ENCODE measurements at regions not wholly inside any gene's neighbourhood (a gene's known extent, or its start where the extent isn't known, plus 50 kb on each side); places are given as distances from the start of the nearest gene placed in this dataset.
A peak's percentile ranks its signal among the peaks of the same experiment; 100 is the strongest.

DNA sequence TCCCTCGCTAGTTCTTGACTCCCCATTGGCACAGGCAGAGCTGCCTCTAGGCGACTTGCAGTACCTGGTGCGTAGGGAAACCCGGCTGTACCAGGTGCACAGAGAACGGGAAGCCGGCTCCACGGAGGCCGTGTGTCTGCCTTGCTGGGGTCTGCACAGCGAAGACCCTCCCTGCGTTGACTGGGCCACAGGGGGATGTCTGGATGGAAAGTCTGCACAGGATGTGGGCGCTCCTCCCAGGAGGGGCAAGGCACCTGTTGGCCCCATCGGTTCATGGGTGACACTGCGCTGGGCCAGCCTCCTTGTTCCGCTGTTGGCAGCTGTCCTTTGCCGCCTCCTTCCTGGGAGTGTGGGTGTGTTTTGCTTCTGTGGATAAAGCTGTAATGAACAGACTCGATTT is 138.3 kb downstream of the TEX29 start:
- H3K4me3 ChIP-seq (ENCODE audit: low read length): no peak overlapping the region
- H3K9me3 ChIP-seq (ENCODE audit: control insufficient read depth, insufficient read depth, low read length): no peaks in the 10 kb centered on the region
- no peaks in the 10 kb centered on the region for H3K79me2 ChIP-seq (ENCODE audit: control insufficient read depth, low read length)
- H3F3A ChIP-seq (ENCODE audit: control insufficient read depth, insufficient read depth): no peaks in the 10 kb centered on the region
- TF ChIP-seq CTCF (IDR thresholded peaks at IDR 0.05; ENCODE audit: low read depth, low read length, poor library complexity, severe bottlenecking) (no peak), EZH2phosphoT487 (IDR thresholded peaks at IDR 0.05; ENCODE audit: borderline replicate concordance, low read length) (no peak)
- H3K4me2 ChIP-seq (ENCODE audit: low read length): no peak overlapping the region
- H3K27me3 ChIP-seq (ENCODE audit: control insufficient read depth, low read length): no peaks in the 10 kb centered on the region
- no peaks in the 10 kb centered on the region for H3K4me1 ChIP-seq (ENCODE audit: control insufficient read depth, low read length)
- H3K27ac ChIP-seq (ENCODE audit: low read depth, low read length): no peak overlapping the region
- H3K9me2 ChIP-seq (replicated peaks; ENCODE audit: control insufficient read depth, low read length): no peaks in the 10 kb centered on the region
- H3K36me3 ChIP-seq (ENCODE audit: control insufficient read depth, low read length): no peaks in the 10 kb centered on the region
- H4K20me1 ChIP-seq (ENCODE audit: control insufficient read depth, insufficient read depth, low read depth, low read length): no peaks in the 10 kb centered on the region

DNA sequence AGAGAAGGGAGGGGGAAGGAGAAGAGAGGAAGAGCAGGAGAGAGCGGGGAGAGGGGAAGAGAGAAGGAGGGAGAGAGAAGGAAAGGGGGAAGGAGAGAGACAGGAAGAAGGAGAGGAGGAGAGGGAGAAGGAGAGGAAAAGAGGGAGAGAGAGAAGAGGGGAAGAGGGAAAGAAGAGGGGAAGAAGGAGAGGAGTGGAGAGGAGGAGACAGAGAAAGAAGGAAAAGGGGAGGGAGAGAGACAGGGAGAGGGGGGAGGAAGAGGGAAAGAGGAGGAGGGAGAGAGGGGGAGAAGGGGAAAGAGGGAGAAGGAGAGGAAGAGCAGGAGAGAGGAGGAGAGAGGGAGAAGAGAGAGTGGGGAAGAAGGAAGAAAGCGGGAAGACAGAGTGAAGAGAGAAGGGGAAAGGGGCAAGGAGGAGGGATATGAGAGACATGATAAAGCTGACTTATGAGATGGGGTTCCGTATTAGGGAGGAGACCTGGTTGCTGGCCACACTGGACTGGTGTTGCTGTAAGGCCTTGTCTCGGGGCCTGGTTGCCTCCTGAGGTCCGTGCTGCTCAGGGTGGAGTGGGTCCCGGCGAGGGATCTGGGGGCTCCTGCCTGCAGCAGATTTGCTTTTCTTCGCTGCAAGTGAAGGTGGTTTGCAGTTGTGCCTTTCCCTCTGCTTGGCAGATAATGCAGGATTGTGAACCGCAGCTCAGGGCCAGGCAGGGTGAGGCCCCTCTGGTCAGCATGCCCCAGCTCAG is 139.5 kb downstream of the TEX29 start:
- no peaks in the 10 kb centered on the region for H3F3A ChIP-seq (ENCODE audit: control insufficient read depth, insufficient read depth)
- H3K4me3 ChIP-seq (ENCODE audit: low read length): no peak overlapping the region
- TF ChIP-seq CTCF (IDR thresholded peaks at IDR 0.05; ENCODE audit: low read depth, low read length, poor library complexity, severe bottlenecking) (no peak), EZH2phosphoT487 (IDR thresholded peaks at IDR 0.05; ENCODE audit: borderline replicate concordance, low read length) (no peak)
- 0 out of 2 replicates have a peak, but pooled peaks cover 2% of the 10 kb centered on the region for H3K27me3 ChIP-seq (ENCODE audit: control insufficient read depth, low read length)
- no peaks in the 10 kb centered on the region for H3K79me2 ChIP-seq (ENCODE audit: control insufficient read depth, low read length)
- H3K9me2 ChIP-seq (replicated peaks; ENCODE audit: control insufficient read depth, low read length): no peaks in the 10 kb centered on the region
- no peaks in the 10 kb centered on the region for H3K36me3 ChIP-seq (ENCODE audit: control insufficient read depth, low read length)
- no peaks in the 10 kb centered on the region for H4K20me1 ChIP-seq (ENCODE audit: control insufficient read depth, insufficient read depth, low read depth, low read length)
- no peak overlapping the region for H3K4me2 ChIP-seq (ENCODE audit: low read length)
- no peak overlapping the region for H3K27ac ChIP-seq (ENCODE audit: low read depth, low read length)
- H3K9me3 ChIP-seq (ENCODE audit: control insufficient read depth, insufficient read depth, low read length): no peaks in the 10 kb centered on the region
- H3K4me1 ChIP-seq (ENCODE audit: control insufficient read depth, low read length): no peaks in the 10 kb centered on the region

DNA sequence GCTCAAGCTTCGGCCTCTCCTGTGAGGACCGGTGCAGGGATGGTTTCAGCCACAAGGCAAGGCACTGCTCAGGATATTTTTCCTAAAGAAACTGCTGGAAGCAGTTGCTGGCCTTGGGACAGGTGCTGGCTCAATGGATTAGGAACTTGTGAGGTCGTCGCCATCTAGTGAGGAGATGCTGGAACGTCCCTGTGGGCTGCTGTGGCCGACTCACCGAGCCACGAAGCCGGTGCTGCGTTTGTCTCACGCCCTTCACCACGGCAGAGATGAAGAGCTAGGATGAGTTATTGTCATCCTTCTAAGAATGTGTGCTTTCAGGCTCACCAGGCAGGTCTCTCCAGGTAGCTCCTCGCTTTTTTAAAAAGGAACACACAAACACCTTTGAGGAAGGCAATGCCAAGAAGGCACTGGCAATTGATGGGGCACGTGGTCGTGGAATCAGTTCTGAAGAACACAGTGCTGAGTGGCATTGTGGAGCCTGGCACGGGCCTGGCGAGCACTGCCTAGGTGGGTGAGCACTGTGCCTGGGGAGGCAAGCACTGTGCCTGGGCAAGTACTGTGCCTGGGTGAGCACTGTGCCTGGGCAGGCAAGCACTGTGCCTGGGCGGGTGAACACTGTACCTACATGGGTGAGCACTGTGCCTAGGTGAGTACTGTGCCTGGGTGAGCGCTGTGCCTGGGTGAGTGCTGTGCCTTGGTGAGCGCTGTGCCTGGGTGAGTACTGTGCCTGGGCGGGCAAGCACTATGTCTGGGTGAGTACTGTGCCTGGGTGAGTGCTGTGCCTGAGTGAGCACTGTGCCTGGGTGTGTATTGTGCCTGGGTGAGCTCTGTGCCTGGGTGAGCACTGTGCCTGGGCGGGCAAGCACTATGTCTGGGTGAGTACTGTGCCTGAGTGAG is 140.4 kb downstream of the TEX29 start:
- no peaks in the 10 kb centered on the region for H3K9me2 ChIP-seq (replicated peaks; ENCODE audit: control insufficient read depth, low read length)
- no peaks in the 10 kb centered on the region for H3K9me3 ChIP-seq (ENCODE audit: control insufficient read depth, insufficient read depth, low read length)
- H3K4me3 ChIP-seq (ENCODE audit: low read length): no peak overlapping the region
- H3K79me2 ChIP-seq (ENCODE audit: control insufficient read depth, low read length): no peaks in the 10 kb centered on the region
- no peak for TF ChIP-seq EZH2phosphoT487 (IDR thresholded peaks at IDR 0.05; ENCODE audit: borderline replicate concordance, low read length)
- TF ChIP-seq CTCF (IDR thresholded peaks at IDR 0.05; ENCODE audit: low read depth, low read length, poor library complexity, severe bottlenecking): peak; percentile 34
- no peaks in the 10 kb centered on the region for H4K20me1 ChIP-seq (ENCODE audit: control insufficient read depth, insufficient read depth, low read depth, low read length)
- no peak overlapping the region for H3K4me2 ChIP-seq (ENCODE audit: low read length)
- H3K27ac ChIP-seq (ENCODE audit: low read depth, low read length): no peak overlapping the region
- no peaks in the 10 kb centered on the region for H3K4me1 ChIP-seq (ENCODE audit: control insufficient read depth, low read length)
- H3K36me3 ChIP-seq (ENCODE audit: control insufficient read depth, low read length): no peaks in the 10 kb centered on the region
- 0 out of 2 replicates have a peak, but pooled peaks cover 2% of the 10 kb centered on the region for H3K27me3 ChIP-seq (ENCODE audit: control insufficient read depth, low read length)
- no peaks in the 10 kb centered on the region for H3F3A ChIP-seq (ENCODE audit: control insufficient read depth, insufficient read depth)

All from DOHH2 (cell line).